NT2/D1 (cell line): ENCODE measurements at regions not wholly inside any gene's neighbourhood (a gene's known extent, or its start where the extent isn't known, plus 50 kb on each side); places are given as distances from the start of the nearest gene placed in this dataset.

ENCODE experiments used
- SUZ12 ChIP-seq: IDR thresholded peaks from 2 replicates; pipeline ENCODE4 v1.6.1; 2011; ENCODE audit not compliant: insufficient read length, insufficient read depth; ENCODE audit errors: extremely low read depth
- YY1 ChIP-seq: IDR thresholded peaks from 2 replicates; pipeline ENCODE4 v1.6.1; 2011; ENCODE audit not compliant: insufficient read length, insufficient read depth
- ZNF274 ChIP-seq: IDR thresholded peaks from 2 replicates; pipeline ENCODE4 v1.6.1; 2011; ENCODE audit warnings: mild to moderate bottlenecking, low read depth, low read length

GRCh38 chrX:9362363-9362928, 102.4 kb upstream of the TBL1X start:
- TF ChIP-seq YY1 (no peak), ZNF274 (no peak), SUZ12 (no peak)
